Stimulated activated CD8-positive, alpha-beta memory T cell treated with anti-CD3 and anti-CD28 coated beads, Interleukin-15, amount 100 ng/mL, for 1 hour (primary cell): ENCODE measurements at regions not wholly inside any gene's neighbourhood (a gene's known extent, or its start where the extent isn't known, plus 50 kb on each side); places are given as distances from the start of the nearest gene placed in this dataset.

Experiments
- DNase-seq: peaks from one replicate; pipeline ENCODE4 v3.0.0-alpha.2; 2020; ENCODE audit warnings: low read depth

GRCh38 chr2:120809151-120809550 is 73.5 kb downstream of the GLI2 start:
- no peak for DNase-seq

- no peak for DNase-seq
Observed at GRCh38 chr2:120809609-120810440, 74.2 kb downstream of the GLI2 start.

GRCh38 chr2:120810639-120811038 is 75.0 kb downstream of the GLI2 start:
- no peak for DNase-seq

- DNase-seq: no peak
Observed at GRCh38 chr2:120812866-120813265, 77.2 kb downstream of the GLI2 start.

GRCh38 chr2:120814352-120814751 is 78.7 kb downstream of the GLI2 start:
- DNase-seq: no peak

GRCh38 chr2:120815292-120815691 is 79.6 kb downstream of the GLI2 start:
- no peak for DNase-seq

GRCh38 chr2:120817136-120817955 is 81.7 kb downstream of the GLI2 start:
- no peak for DNase-seq

- no peak for DNase-seq
Observed at GRCh38 chr2:120817956-120818325, 82.3 kb downstream of the GLI2 start.

- no peak for DNase-seq
Observed at GRCh38 chr2:120818441-120818920, 82.8 kb downstream of the GLI2 start.

- DNase-seq: no peak
Observed at GRCh38 chr2:120819720-120820210, 84.1 kb downstream of the GLI2 start.

GRCh38 chr2:120820263-120820952 is 84.7 kb downstream of the GLI2 start:
- DNase-seq: no peak

GRCh38 chr2:120820953-120821279 is 85.2 kb downstream of the GLI2 start:
- DNase-seq: no peak

- DNase-seq: no peak
Observed at GRCh38 chr2:120821446-120822160, 85.9 kb downstream of the GLI2 start.

GRCh38 chr2:120822933-120823332 is 87.3 kb downstream of the GLI2 start:
- DNase-seq: no peak

- DNase-seq: no peak
Observed at GRCh38 chr2:120823551-120823950, 87.9 kb downstream of the GLI2 start.

GRCh38 chr2:120824246-120824645 is 88.6 kb downstream of the GLI2 start:
- no peak for DNase-seq

GRCh38 chr2:120825370-120826259 is 89.9 kb downstream of the GLI2 start:
- no peak for DNase-seq

- no peak for DNase-seq
Observed at GRCh38 chr2:120826260-120826648, 90.6 kb downstream of the GLI2 start.

GRCh38 chr2:120826716-120827410 is 91.2 kb downstream of the GLI2 start:
- no peak for DNase-seq

- DNase-seq: no peak
Observed at GRCh38 chr2:120828066-120828465, 92.4 kb downstream of the GLI2 start.
